Stimulated activated naive B cell treated with anti-CD40 and anti-IgM and Interleukin-4, amounts not matched to agents 10 μg/mL and 1 μg/mL and 100 μg/mL, for 72 hours (primary cell): ENCODE measurements at regions not wholly inside any gene's neighbourhood (a gene's known extent, or its start where the extent isn't known, plus 50 kb on each side); places are given as distances from the start of the nearest gene placed in this dataset.

Experiments used
- ATAC-seq, 2 donors: fragments of 150-1000 bp; cut with Tn5 transposase; replicated peaks; 2 replicates each; pipeline ENCODE4 v1.10.0; 2021; ENCODE audit warnings: moderate library complexity in 1 of 2
- DNase-seq: peaks from one replicate; pipeline ENCODE4 v3.0.0; 2021
- H3K27ac Mint-ChIP-seq: one replicate; pipeline ENCODE4 v1.8.0; 2022; ENCODE audit warnings: mild to moderate bottlenecking, mixed read lengths
- H3K27me3 Mint-ChIP-seq, 2 donors: one replicate each; pipeline ENCODE4 v1.8.0; 2022; ENCODE audit warnings: mixed read lengths in 2 of 2
- H3K36me3 Mint-ChIP-seq, 2 donors: one replicate each; pipeline ENCODE4 v1.8.0; 2022; ENCODE audit warnings: mixed read lengths in 2 of 2, mild to moderate bottlenecking in 1 of 2
- H3K4me1 Mint-ChIP-seq, 2 donors: one replicate each; pipeline ENCODE4 v1.8.0; 2022; ENCODE audit warnings: mixed read lengths in 2 of 2, mild to moderate bottlenecking in 1 of 2
- H3K4me3 Mint-ChIP-seq, 2 donors: one replicate each; pipeline ENCODE4 v1.8.0; 2022; ENCODE audit warnings: mild to moderate bottlenecking in 2 of 2, mixed read lengths in 2 of 2, moderate library complexity in 1 of 2
- H3K9me3 Mint-ChIP-seq, 2 donors: one replicate each; pipeline ENCODE4 v1.8.0; 2022; ENCODE audit warnings: mixed read lengths in 2 of 2, mild to moderate bottlenecking in 1 of 2

- Mint-ChIP-seq H3K9me3 (peaks cover 3 to 13% of the 10 kb centered on the region in 2 donors), H3K36me3 (no peaks in the 10 kb centered on the region), H3K27ac (no peak overlapping the region), H3K27me3 (no peaks in the 10 kb centered on the region), H3K4me3 (no peak overlapping the region), H3K4me1 (no peaks in the 10 kb centered on the region)
- DNase-seq, result no peak
- ATAC-seq, result no peak
Measured at GRCh38 chr9:12183321-12183720, 509.9 kb upstream of the TYRP1 start.

- no peak overlapping the region for H3K27ac Mint-ChIP-seq
- ATAC-seq (no peak), DNase-seq (no peak)
- no peaks in the 10 kb centered on the region for H3K27me3 Mint-ChIP-seq
- H3K4me1 Mint-ChIP-seq, result no peaks in the 10 kb centered on the region
- peaks cover 3 to 10% of the 10 kb centered on the region in 2 donors for H3K9me3 Mint-ChIP-seq
- no peaks in the 10 kb centered on the region for H3K36me3 Mint-ChIP-seq
- H3K4me3 Mint-ChIP-seq, result no peak overlapping the region
Measured at GRCh38 chr9:12185856-12186255, 507.3 kb upstream of the TYRP1 start.

GRCh38 chr9:12191630-12192029, 501.6 kb upstream of the TYRP1 start:
- no peaks in the 10 kb centered on the region for H3K4me1 Mint-ChIP-seq
- H3K9me3 Mint-ChIP-seq, result peaks cover 4 to 7% of the 10 kb centered on the region in 2 donors

DNA sequence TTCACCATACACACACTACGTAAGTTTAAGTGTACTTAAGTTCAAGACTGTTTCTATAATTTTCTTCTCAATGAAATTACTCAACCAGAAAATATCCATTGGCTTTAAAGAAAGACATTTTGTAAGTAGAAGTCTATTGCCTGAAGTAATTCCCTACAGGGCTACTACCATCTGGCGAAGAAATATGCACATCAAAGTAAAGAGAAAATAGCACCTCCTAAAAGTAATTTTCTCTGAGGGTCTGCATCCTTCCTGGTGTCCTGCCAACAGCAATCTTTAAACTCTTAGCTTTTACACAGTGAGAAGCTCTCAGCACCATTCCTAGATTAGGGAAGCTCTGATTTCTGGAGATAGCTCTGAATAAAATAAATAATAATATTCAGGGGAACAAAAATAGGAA, 498.5 kb upstream of the TYRP1 start:
- Mint-ChIP-seq H3K4me3 (no peak overlapping the region), H3K27ac (no peak overlapping the region), H3K27me3 (no peaks in the 10 kb centered on the region), H3K36me3 (no peaks in the 10 kb centered on the region), H3K9me3 (peaks cover 3 to 4% of the 10 kb centered on the region in 2 donors), H3K4me1 (no peaks in the 10 kb centered on the region)
- DNase-seq (no peak), ATAC-seq (no peak)

More at GRCh38 chr9:12191630-12192029, 501.6 kb upstream of the TYRP1 start:
- DNase-seq, result no peak
- Mint-ChIP-seq H3K27ac (no peak overlapping the region), H3K36me3 (no peaks in the 10 kb centered on the region), H3K4me3 (no peak overlapping the region), H3K27me3 (no peaks in the 10 kb centered on the region)
- no peak for ATAC-seq

DNA sequence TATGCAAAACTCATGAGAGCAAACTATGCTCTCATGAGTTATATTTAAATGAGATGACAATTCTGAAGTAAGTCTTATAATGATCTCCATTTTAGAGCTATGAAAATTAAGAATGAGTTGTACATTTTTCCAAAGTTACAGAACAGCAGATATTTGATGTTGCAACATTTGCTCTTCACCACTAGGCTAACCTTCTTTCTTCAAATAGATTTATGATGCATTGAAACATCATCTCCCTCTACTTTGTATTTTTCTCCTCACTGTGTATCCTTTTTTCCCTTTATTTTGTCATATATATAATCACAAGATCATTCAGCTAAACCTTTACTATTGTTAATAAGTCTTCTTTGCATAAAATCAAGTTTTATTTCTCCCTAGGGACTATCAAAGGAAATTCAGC, 497.7 kb upstream of the TYRP1 start:
- Mint-ChIP-seq H3K36me3 (no peaks in the 10 kb centered on the region), H3K9me3 (peaks cover 3 to 4% of the 10 kb centered on the region in 2 donors), H3K4me1 (no peaks in the 10 kb centered on the region), H3K27me3 (no peaks in the 10 kb centered on the region), H3K4me3 (no peak overlapping the region), H3K27ac (no peak overlapping the region)
- no peak for DNase-seq
- no peak for ATAC-seq

DNA sequence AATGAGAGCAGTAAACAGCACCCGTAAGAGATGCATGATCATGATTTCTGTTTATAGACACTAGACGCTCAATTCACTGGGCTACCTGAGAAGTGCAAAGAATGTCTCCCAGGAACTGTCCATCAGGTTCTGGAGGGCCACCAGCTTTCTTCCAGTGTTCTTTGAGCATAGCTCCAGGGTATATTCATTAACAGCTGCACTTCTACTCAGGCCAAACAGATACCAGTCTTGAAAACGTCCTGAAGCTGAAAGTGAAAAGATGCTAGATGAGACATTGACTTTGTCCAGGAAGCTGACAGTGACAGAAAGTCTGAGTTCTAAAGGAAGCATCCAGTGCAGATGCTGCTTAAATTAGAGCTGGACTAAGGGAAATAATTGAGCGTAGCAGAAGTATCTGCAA, 488.7 kb upstream of the TYRP1 start:
- Mint-ChIP-seq H3K27ac (no peak overlapping the region), H3K27me3 (no peaks in the 10 kb centered on the region), H3K36me3 (no peaks in the 10 kb centered on the region), H3K4me1 (no peaks in the 10 kb centered on the region), H3K4me3 (no peak overlapping the region), H3K9me3 (peaks cover 4 to 6% of the 10 kb centered on the region in 2 donors)
- ATAC-seq (no peak), DNase-seq (no peak)

- H3K36me3 Mint-ChIP-seq, result no peaks in the 10 kb centered on the region
- no peak overlapping the region for H3K27ac Mint-ChIP-seq
- ATAC-seq, result no peak
- no peaks in the 10 kb centered on the region for H3K4me1 Mint-ChIP-seq
- no peak overlapping the region for H3K4me3 Mint-ChIP-seq
- no peak for DNase-seq
- H3K9me3 Mint-ChIP-seq, result peaks cover 8 to 12% of the 10 kb centered on the region in 2 donors
- no peaks in the 10 kb centered on the region for H3K27me3 Mint-ChIP-seq
Measured at GRCh38 chr9:12212860-12213259, 480.3 kb upstream of the TYRP1 start.

DNA sequence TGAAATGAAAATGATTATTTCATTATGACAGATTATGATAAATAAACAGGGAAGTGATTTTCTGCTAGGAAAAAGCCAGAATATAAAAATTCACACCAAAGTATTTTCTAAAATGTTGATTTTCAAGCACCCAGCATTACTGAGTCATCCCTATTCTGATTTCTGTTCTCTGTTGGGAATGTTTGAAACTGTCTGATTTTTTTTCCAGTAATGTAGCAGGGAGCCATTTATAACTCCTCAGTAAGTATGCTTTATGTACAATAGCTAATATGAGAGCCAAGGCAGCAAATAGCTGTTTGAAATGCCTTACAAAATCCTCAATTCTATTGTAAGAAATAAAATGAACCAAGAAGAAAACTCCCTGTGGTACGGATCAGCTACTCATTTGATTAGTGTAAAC, 471.7 kb upstream of the TYRP1 start:
- H3K27me3 Mint-ChIP-seq, result no peaks in the 10 kb centered on the region
- peaks cover 0 to 4% of the 10 kb centered on the region in 2 donors for H3K9me3 Mint-ChIP-seq
- no peak for ATAC-seq
- DNase-seq, result no peak
- no peaks in the 10 kb centered on the region for H3K36me3 Mint-ChIP-seq
- no peak overlapping the region for H3K4me3 Mint-ChIP-seq
- H3K27ac Mint-ChIP-seq, result no peak overlapping the region
- no peaks in the 10 kb centered on the region for H3K4me1 Mint-ChIP-seq

- H3K4me1 Mint-ChIP-seq, result no peaks in the 10 kb centered on the region
- no peak for ATAC-seq
- no peaks in the 10 kb centered on the region for H3K36me3 Mint-ChIP-seq
- no peaks in the 10 kb centered on the region for H3K27me3 Mint-ChIP-seq
- no peak for DNase-seq
- H3K9me3 Mint-ChIP-seq, result peaks cover 2 to 4% of the 10 kb centered on the region in 2 donors
- no peak overlapping the region for H3K4me3 Mint-ChIP-seq
- H3K27ac Mint-ChIP-seq, result no peak overlapping the region
Measured at GRCh38 chr9:12224449-12224848, 468.7 kb upstream of the TYRP1 start.

DNA sequence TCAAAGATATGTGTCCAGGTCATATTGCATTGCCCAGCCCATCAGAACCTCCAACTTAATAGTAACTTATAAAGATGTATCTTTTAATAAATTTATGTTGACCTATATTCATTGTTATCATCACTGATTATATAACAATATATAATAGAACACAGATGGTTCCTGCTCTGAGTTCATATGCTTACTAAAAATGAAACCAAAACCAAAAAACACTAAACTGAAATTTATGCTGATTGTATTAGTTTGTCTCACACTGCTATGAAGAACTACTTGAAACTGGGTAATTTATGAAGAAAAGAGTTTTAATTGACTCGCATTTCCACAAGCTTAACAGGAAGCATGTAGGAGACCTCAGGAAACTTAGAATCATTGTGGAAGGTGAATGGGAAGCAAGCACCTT, 462.5 kb upstream of the TYRP1 start:
- ATAC-seq, result no peak
- Mint-ChIP-seq H3K27me3 (no peaks in the 10 kb centered on the region), H3K9me3 (peaks cover 17 to 22% of the 10 kb centered on the region in 2 donors), H3K4me1 (no peaks in the 10 kb centered on the region), H3K27ac (no peak overlapping the region), H3K36me3 (no peaks in the 10 kb centered on the region), H3K4me3 (no peak overlapping the region)
- DNase-seq, result no peak

DNA sequence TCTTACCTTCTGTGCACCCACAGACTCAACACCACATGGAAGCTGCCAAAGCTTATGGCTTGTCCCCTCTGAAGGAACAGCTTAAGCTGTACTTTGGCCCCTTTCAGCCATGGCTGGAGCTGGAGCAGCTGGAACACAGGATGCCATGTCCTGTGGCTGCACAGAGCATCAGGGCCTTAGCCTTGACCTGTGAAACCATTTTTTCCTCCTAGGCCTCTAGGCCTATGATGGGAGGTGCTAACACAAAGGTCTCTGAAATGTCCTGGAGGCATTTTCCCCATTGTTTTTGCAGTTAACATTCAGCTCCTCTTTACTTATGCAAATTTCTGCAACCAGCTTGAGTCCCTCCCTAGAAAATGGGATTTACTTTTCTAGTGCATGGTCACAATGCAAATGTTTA, 461.4 kb upstream of the TYRP1 start:
- Mint-ChIP-seq H3K27me3 (no peaks in the 10 kb centered on the region), H3K36me3 (no peaks in the 10 kb centered on the region), H3K4me3 (no peak overlapping the region), H3K9me3 (peaks cover 19 to 22% of the 10 kb centered on the region in 2 donors), H3K4me1 (no peaks in the 10 kb centered on the region), H3K27ac (no peak overlapping the region)
- DNase-seq, result no peak
- no peak for ATAC-seq

DNA sequence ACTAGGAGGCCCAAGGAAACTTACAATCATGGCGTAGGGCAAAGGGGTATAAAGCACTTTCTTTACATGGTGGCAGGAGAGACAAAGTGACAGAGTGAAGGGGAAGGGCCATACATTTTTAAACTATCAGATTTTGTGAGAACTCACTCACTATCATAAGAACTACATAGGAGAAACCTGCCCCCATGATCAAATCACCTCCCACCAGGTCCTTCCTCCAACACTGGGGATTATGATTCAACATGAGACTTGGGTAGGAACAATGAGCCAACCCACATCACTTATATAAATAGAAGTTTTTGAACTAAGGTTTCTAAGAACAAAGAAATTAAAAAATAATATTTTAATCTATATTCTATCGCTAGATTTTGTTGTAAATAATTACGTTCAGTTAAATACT, 460.3 kb upstream of the TYRP1 start:
- ATAC-seq, result no peak

DNA sequence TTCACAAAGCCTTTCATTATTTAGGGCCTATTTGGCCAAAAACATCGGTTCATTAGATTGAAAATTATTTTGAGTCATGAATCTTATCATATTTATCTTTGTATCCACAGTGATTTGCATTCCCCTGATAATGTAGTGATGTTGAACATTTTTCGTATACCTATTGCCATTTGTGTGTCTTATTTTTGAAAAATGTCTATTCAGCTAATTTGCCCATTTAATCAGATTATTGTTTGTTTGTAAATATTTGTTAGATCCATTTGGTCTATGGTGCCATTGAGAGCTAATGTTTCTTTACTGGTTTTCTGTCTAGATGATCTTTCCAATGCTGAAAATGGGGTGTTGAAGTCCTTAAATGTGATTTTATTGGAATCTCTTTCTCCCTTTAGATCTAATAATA, 439.2 kb upstream of the TYRP1 start:
- H3K9me3 Mint-ChIP-seq, result peaks cover 17 to 23% of the 10 kb centered on the region in 2 donors
- H3K36me3 Mint-ChIP-seq, result no peaks in the 10 kb centered on the region
- H3K4me1 Mint-ChIP-seq, result no peaks in the 10 kb centered on the region
- no peak for ATAC-seq
- no peaks in the 10 kb centered on the region for H3K27me3 Mint-ChIP-seq
- no peak overlapping the region for H3K4me3 Mint-ChIP-seq
- no peak for DNase-seq
- H3K27ac Mint-ChIP-seq, result no peak overlapping the region

More for the DNA sequence above, 460.3 kb upstream of the TYRP1 start:
- Mint-ChIP-seq H3K9me3 (peaks cover 19 to 22% of the 10 kb centered on the region in 2 donors), H3K4me1 (no peaks in the 10 kb centered on the region), H3K27ac (no peak overlapping the region), H3K4me3 (no peak overlapping the region), H3K36me3 (no peaks in the 10 kb centered on the region), H3K27me3 (no peaks in the 10 kb centered on the region)
- no peak for DNase-seq

DNA sequence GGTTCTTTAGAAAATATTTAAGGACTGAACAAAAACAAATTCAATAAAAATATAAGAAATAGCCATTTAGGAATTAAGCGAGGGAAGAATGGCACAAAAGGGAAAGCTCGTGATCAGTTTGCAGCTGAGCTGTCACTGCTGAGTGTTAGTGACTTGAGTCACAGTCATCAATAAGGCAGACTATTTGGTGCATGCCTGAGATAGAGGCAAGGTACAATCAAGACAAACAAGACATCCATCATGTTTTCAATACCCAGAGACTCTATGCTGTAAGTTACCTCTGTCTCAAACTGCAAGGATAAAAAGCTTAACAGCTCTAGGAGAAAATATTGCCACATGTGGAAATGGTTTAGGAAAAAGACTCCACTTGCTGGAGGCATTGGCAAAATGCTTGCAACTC, 426.4 kb upstream of the TYRP1 start:
- DNase-seq, result no peak
- no peaks in the 10 kb centered on the region for H3K36me3 Mint-ChIP-seq
- H3K27ac Mint-ChIP-seq, result no peak overlapping the region
- no peaks in the 10 kb centered on the region for H3K27me3 Mint-ChIP-seq
- H3K4me1 Mint-ChIP-seq, result no peaks in the 10 kb centered on the region
- no peak overlapping the region for H3K4me3 Mint-ChIP-seq
- ATAC-seq, result no peak
- H3K9me3 Mint-ChIP-seq, result peaks cover 3 to 7% of the 10 kb centered on the region in 2 donors

GRCh38 chr9:12271421-12271891, 421.7 kb upstream of the TYRP1 start:
- Mint-ChIP-seq H3K27me3 (no peaks in the 10 kb centered on the region), H3K9me3 (peaks cover 3 to 7% of the 10 kb centered on the region in 2 donors), H3K36me3 (no peaks in the 10 kb centered on the region), H3K4me1 (no peaks in the 10 kb centered on the region), H3K4me3 (no peak overlapping the region), H3K27ac (no peak overlapping the region)
- ATAC-seq (no peak), DNase-seq (no peak)
